Spinal cord (tissue), 9 donors: ENCODE measurements at regions not wholly inside any gene's neighbourhood (a gene's known extent, or its start where the extent isn't known, plus 50 kb on each side); places are given as distances from the start of the nearest gene placed in this dataset.

Experiments
- DNase-seq, 6 donors: peaks; one replicate each; pipeline versions ENCODE4 v3.0.0 to v3.0.0-alpha.2; 2013 to 2015; ENCODE audit warnings: low spot score in 6 of 6, low read depth in 4 of 6
- H3K27ac ChIP-seq: one replicate; pipeline ENCODE4 v1.5.1; 2013; ENCODE audit warnings: low read depth, low read length, control low read depth
- H3K27me3 ChIP-seq: one replicate; pipeline ENCODE4 v1.6.1; 2013; ENCODE audit warnings: low read length; ENCODE audit not compliant: control insufficient read depth, insufficient read depth
- H3K36me3 ChIP-seq: one replicate; pipeline ENCODE4 v1.6.1; 2013; ENCODE audit warnings: low read length; ENCODE audit not compliant: control insufficient read depth, insufficient read depth
- H3K4me1 ChIP-seq: one replicate; pipeline ENCODE4 v1.6.1; 2013; ENCODE audit warnings: low read length; ENCODE audit not compliant: control insufficient read depth, insufficient read depth
- H3K4me3 ChIP-seq: one replicate; pipeline ENCODE4 v1.5.1; 2013; ENCODE audit warnings: low read depth, low read length, control low read depth
- H3K9me3 ChIP-seq: one replicate; pipeline ENCODE4 v1.6.1; 2013; ENCODE audit warnings: low read length; ENCODE audit not compliant: control insufficient read depth, insufficient read depth
- WGBS: methylation state at CpG from one replicate; pipeline ENCODE4 v1.1.5; 2013; ENCODE audit warnings: missing lambda C conversion rate; ENCODE audit not compliant: insufficient coverage; 5-methylcytosine and 5-hydroxymethylcytosine counted together
- donor health status: healthy.

DNA sequence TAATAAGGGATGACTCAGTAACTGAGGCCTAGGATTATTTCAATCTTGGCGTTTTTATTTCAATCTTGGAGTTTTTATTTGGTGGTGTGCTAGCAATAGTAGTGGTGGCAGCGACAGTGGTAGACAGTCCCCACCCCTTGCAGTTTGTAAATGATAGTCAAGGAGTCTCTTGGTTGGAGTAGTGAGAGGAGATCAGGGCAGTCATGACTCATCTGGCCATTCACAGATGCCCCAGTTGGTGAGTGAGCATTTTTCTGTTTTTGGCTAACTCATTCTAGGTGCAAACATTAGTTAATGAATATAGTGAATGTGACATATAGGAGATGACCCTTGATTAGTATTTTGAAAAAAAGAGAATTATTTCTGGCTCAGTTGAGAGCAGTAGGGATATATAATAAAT is 93.5 kb upstream of the ADAD1 start:
- H3K36me3 ChIP-seq: peaks cover 8% of the 10 kb centered on the region
- no peaks in the 10 kb centered on the region for H3K27me3 ChIP-seq
- no peaks in the 10 kb centered on the region for H3K4me1 ChIP-seq
- no peak overlapping the region for H3K27ac ChIP-seq
- H3K9me3 ChIP-seq: no peaks in the 10 kb centered on the region
- 95% methylated on average over 2 of the region's 2 CpGs for WGBS
- no peak overlapping the region for H3K4me3 ChIP-seq
- DNase-seq: no peak

DNA sequence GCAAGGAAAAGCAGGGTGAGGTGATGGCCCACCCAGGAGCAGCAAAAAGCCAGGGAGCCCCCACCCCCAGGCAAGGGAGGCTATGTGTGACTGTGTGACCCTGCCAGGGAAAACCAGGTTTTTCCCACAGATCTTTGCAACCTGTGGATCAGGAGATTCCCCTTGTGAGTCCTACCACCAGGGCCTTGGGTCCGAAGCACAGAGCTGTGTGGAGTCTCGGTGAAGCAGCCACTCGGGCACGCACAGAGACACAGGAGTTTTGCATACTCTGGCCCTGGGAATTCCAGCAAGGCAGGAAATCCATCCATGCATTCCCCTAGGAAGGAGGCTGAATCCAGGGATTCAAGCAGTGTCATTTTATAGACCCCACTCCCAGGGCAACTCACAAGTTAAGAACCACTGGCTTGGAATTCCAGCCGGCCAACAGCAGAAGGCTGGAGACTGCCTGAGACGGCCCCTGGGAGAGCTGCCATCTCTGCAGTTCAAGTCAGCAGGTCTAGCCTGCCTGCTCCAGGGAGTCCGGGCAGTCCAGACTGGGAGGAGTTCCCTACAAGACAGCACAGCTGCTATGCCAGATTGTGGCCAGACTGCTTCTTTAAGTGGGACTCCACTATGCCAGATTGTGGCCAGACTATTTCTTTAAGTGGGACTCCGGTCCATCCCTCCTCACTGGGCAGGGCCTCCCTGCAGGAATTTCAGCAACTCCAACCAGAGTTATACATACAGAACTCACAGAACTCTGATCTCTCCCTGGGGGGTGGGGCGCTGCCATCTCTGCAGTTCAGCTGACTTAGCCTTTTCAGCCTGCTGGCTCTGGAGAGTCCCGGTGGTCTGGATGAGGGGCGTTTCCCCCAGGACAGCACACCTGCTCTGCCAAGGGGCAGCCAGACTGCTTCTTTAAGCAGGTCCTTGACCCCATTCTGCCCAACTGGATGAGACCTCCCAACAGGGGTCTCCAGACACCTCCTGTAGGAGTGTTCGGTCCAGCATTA is 85.1 kb upstream of the ADAD1 start:
- Histone ChIP-seq H3K27me3 (no peaks in the 10 kb centered on the region), H3K4me3 (no peak overlapping the region), H3K36me3 (peaks cover 22% of the 10 kb centered on the region), H3K9me3 (no peaks in the 10 kb centered on the region), H3K4me1 (no peaks in the 10 kb centered on the region), H3K27ac (no peak overlapping the region)
- 97% methylated on average over 11 of the region's 12 CpGs for WGBS
- no peak for DNase-seq

DNA sequence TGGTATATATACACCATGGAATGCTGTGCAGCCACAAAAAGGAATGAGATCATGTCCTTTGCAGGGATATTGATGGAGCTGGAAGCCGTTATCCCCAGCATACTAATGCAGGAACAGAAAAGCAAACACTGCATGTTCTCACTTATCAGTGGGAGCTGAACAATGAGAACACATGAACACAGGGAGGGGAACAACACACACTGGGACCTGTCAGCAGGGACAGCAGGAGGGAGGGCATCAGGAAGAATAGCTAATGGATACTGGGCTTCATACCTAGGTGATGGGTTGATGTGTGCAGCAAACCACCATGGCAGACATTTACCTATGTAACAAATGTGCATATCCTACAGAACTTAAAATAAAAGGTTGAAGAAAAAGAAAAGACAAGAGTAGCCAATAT is 81.1 kb upstream of the ADAD1 start:
- Histone ChIP-seq H3K9me3 (no peaks in the 10 kb centered on the region), H3K4me1 (no peaks in the 10 kb centered on the region), H3K36me3 (peaks cover 18% of the 10 kb centered on the region), H3K27me3 (no peaks in the 10 kb centered on the region), H3K4me3 (no peak overlapping the region), H3K27ac (no peak overlapping the region)
- WGBS: 60% methylated on average over 1 of the region's 1 CpG
- no peak for DNase-seq

DNA sequence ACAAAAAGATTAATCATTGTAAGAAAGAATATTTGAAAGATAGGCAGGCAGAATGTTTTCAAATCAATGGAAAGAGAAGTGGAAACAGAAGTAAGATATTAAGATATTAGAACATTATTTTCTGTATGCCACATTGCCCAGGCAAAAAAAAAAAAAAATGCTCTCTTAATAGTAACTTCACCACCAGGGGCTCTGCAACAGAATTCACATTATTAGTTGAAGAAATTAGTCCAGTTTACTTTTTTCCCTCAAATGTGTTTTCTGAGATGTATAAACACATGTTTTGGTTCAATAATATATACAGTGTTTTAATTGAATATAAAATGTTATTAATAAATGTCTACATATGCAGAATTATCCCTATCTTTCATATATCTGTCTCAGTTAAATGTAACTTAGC is 78.0 kb upstream of the ADAD1 start:
- H3K27ac ChIP-seq: no peak overlapping the region
- no peaks in the 10 kb centered on the region for H3K4me1 ChIP-seq
- no peaks in the 10 kb centered on the region for H3K27me3 ChIP-seq
- peak in 1 of 6 donors; percentile 5 for DNase-seq
- H3K4me3 ChIP-seq: no peak overlapping the region
- no peaks in the 10 kb centered on the region for H3K36me3 ChIP-seq
- no peaks in the 10 kb centered on the region for H3K9me3 ChIP-seq

DNA sequence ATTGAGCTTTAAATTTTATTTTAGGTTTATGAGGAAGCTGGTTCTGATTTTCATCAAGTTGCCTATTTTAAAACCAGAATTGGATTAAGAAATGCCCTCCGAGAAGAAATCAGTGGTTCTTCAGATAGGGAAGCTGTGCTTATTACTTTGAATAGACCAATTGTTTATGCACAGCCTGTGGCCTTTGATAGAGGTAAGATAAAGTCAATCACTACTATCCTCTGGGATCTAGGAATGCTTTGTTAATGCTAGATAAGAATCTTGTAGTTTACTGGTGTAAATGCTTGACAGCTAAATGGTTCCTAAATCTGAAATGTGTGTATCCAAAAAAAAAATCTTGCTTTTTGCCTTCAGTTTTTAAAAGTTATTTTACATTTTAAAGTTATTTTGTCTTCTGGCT is 73.0 kb upstream of the ADAD1 start:
- Histone ChIP-seq H3K4me1 (no peaks in the 10 kb centered on the region), H3K27me3 (no peaks in the 10 kb centered on the region), H3K36me3 (no peaks in the 10 kb centered on the region), H3K27ac (no peak overlapping the region), H3K4me3 (no peak overlapping the region), H3K9me3 (no peaks in the 10 kb centered on the region)
- no peak for DNase-seq
- WGBS: no CpG with 5 or more reads among the region's 1 CpG

DNA sequence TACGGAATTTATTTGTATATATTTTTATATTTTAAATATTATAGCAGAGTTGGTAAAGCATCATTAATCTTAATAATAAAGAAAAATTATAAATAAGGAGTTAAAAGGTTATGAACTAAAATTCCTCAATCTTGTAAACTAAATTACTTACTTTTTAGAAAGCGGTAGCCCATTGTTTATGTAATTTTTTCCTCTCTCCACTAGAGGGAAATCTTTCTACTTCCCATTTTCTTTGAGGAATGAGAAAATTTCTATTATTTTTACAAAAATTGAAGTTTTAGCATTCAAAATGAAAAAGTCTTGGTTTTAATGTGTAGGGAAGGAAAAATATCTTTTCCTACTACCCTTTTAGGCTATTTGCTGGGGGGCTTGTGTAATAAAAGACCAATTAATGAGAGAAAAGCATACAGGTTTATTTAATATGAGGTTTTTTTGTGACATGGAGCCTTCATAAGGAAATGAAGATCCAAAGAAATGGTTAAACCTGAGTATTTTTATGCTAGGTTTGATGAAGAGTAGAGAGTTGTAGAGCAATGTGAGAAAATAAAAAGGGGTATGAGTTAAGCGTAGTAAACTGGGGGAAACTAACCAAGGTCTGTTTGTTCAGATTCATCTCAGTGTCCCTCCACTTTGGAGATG is 68.7 kb upstream of the ADAD1 start:
- peak in 3 of 6 donors; percentile 2 to 47 (median 7) for DNase-seq
- no peaks in the 10 kb centered on the region for H3K36me3 ChIP-seq
- H3K4me1 ChIP-seq: no peaks in the 10 kb centered on the region
- H3K9me3 ChIP-seq: no peaks in the 10 kb centered on the region
- H3K27ac ChIP-seq: no peak overlapping the region
- no peaks in the 10 kb centered on the region for H3K27me3 ChIP-seq
- no peak overlapping the region for H3K4me3 ChIP-seq
- WGBS: 86% methylated on average over 1 of the region's 3 CpGs

DNA sequence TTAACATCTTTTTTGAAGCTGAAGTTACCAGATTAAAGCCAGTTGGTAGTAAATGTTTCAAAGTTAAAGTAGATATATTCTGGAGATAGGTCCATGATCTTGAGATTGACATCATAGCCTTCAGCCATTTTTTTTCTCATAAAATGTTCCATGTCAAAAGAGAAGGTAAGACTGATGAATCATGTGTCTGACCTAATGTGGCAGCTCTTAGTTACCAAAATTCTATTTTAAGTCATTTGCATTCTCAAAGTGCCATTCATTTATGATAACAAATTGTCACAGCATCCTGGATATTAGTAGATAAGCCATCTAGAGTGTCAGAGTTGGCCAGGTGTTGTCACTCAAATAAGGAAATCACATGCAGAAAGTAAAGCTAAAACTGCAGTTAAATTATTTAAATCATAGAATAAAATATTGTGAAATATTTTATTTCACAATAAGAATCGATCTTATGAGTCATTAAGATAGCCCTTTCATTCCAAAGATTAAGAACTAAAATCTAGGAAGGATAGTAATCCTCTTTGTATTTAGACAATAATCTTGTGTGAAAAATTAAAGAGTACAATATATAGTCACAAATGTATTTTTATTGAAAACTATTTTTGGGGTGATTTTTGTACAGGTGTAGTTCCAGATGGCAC is 65.7 kb upstream of the ADAD1 start:
- H3K4me1 ChIP-seq: no peaks in the 10 kb centered on the region
- no peak for DNase-seq
- H3K4me3 ChIP-seq: no peak overlapping the region
- no peaks in the 10 kb centered on the region for H3K9me3 ChIP-seq
- H3K27ac ChIP-seq: no peak overlapping the region
- WGBS: no CpG with 5 or more reads among the region's 1 CpG
- peaks cover 2% of the 10 kb centered on the region for H3K36me3 ChIP-seq
- H3K27me3 ChIP-seq: no peaks in the 10 kb centered on the region

DNA sequence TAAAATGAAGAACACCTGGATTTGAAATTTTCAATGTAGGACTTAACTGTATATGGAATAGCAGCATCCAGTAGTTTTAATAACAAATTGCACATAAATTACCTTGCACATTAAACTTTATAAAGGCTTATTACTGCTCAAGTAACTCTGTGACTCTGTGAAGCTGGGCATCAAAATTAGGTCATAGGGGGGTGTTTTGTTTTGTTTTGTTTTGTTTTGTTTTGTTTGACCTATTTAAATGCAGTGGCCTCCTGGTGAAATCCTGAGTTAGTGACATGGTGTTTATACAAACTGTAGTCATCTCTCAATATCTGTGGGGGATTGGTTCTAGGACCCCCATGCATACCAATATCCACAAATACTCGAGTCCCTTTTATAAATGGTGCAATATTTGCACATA is 51.9 kb upstream of the ADAD1 start:
- H3K27ac ChIP-seq: no peak overlapping the region
- no CpG with 5 or more reads among the region's 1 CpG for WGBS
- no peaks in the 10 kb centered on the region for H3K4me1 ChIP-seq
- no peaks in the 10 kb centered on the region for H3K27me3 ChIP-seq
- no peaks in the 10 kb centered on the region for H3K36me3 ChIP-seq
- no peak for DNase-seq
- H3K4me3 ChIP-seq: no peak overlapping the region
- no peaks in the 10 kb centered on the region for H3K9me3 ChIP-seq

DNA sequence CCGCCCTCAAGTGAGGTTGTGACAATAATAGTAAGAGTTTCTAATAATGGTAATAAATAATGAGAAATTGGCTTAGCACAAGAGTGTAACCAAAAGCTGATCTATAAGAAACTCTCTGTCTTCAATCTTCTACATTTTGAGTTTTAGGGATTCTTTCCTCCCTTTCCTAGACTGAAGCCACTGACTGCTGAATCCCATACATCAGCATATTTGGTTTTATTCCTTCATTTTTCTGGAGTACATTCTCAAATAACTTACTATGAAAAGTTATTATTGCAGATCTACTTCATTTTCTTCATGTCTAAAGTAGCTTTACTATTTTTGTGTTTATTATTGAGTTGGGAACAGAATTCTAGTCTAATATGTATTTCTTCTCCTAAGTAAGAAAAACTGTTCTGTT is 49.9 kb upstream of the ADAD1 start:
- no peaks in the 10 kb centered on the region for H3K36me3 ChIP-seq
- WGBS: 80% methylated on average over 1 of the region's 1 CpG

More for the DNA sequence above, 49.9 kb upstream of the ADAD1 start:
- no peak for DNase-seq
- Histone ChIP-seq H3K27ac (no peak overlapping the region), H3K9me3 (no peaks in the 10 kb centered on the region), H3K4me1 (no peaks in the 10 kb centered on the region), H3K4me3 (no peak overlapping the region), H3K27me3 (no peaks in the 10 kb centered on the region)
